ENCODE measurements at regions not wholly inside any gene's neighbourhood (a gene's known extent, or its start where the extent isn't known, plus 50 kb on each side); places are given as distances from the start of the nearest gene placed in this dataset.

GRCh38 chr4:4782969-4783368, 76.5 kb upstream of the MSX1 start:
- H3K27me3 ChIP-seq (ENCODE audit: insufficient read depth, low read depth) = no peaks in the 10 kb centered on the region
- H3K27ac ChIP-seq = no peak overlapping the region
- no peak overlapping the region for H3K4me2 ChIP-seq
- no peak overlapping the region for H3K4me3 ChIP-seq (IDR thresholded peaks at IDR 0.05; ENCODE audit: insufficient read depth, low read depth, low read length)
- H3K4me1 ChIP-seq (ENCODE audit: low read depth, poor library complexity, severe bottlenecking) = no peaks in the 10 kb centered on the region
- H3K79me2 ChIP-seq (ENCODE audit: insufficient read depth, low read depth) = no peaks in the 10 kb centered on the region
- no peak overlapping the region for H3K9ac ChIP-seq
- H2AFZ ChIP-seq (ENCODE audit: low read depth) = no peak overlapping the region
- TF ChIP-seq, protein P1, sequence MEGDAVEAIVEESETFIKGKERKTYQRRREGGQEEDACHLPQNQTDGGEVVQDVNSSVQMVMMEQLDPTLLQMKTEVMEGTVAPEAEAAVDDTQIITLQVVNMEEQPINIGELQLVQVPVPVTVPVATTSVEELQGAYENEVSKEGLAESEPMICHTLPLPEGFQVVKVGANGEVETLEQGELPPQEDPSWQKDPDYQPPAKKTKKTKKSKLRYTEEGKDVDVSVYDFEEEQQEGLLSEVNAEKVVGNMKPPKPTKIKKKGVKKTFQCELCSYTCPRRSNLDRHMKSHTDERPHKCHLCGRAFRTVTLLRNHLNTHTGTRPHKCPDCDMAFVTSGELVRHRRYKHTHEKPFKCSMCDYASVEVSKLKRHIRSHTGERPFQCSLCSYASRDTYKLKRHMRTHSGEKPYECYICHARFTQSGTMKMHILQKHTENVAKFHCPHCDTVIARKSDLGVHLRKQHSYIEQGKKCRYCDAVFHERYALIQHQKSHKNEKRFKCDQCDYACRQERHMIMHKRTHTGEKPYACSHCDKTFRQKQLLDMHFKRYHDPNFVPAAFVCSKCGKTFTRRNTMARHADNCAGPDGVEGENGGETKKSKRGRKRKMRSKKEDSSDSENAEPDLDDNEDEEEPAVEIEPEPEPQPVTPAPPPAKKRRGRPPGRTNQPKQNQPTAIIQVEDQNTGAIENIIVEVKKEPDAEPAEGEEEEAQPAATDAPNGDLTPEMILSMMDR (conservative IDR thresholded peaks at IDR 0.05; ENCODE audit: low read depth, low read length) = no peak
- no peaks in the 10 kb centered on the region for H4K20me1 ChIP-seq (ENCODE audit: insufficient read depth)
- H3K36me3 ChIP-seq (ENCODE audit: insufficient read depth) = no peaks in the 10 kb centered on the region

DNA sequence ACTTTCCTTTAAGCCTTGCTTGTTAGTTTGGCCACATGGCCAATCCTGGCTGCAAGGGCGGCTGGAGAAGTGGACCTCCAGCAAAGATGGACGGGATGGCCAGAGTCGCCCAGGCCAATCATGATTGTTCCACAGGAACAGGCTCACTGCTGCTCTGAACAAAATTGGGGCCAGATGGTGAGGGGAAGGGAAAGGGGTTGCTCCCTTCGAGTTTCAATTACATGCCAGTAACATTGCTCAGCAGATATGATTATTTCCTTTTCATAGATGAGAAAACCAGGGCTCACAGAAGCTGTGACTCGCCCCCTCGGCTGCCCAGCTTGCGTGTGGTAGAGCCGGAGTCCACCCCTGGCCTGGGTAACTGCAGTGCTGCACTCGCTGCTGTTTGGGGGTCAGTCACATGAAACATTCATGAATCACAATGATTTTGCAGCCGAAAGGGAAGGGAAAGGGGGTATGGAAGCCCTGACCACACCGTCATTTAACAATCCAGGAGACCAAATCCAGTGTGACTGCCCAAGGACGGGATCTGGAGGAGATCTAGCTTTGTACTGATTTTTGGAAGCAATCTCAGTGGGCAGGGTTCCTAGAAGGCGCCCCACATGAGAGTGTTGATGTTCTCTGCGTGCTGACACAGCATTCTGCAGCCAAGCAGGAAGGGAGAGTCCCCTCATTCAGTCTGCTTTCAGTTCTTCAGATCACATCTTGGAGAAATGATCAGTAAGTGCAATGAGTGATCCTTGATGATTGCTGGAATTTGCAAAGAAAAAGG, 77.3 kb upstream of the MSX1 start:
- Histone ChIP-seq H3K4me1 (ENCODE audit: low read depth, poor library complexity, severe bottlenecking) (no peaks in the 10 kb centered on the region), H3K79me2 (ENCODE audit: insufficient read depth, low read depth) (no peaks in the 10 kb centered on the region), H2AFZ (ENCODE audit: low read depth) (no peak overlapping the region), H4K20me1 (ENCODE audit: insufficient read depth) (no peaks in the 10 kb centered on the region), H3K36me3 (ENCODE audit: insufficient read depth) (no peaks in the 10 kb centered on the region), H3K27me3 (ENCODE audit: insufficient read depth, low read depth) (no peaks in the 10 kb centered on the region), H3K9ac (no peak overlapping the region), H3K4me3 (IDR thresholded peaks at IDR 0.05; ENCODE audit: insufficient read depth, low read depth, low read length) (no peak overlapping the region), H3K27ac (no peak overlapping the region), H3K4me2 (no peak overlapping the region)
- TF ChIP-seq, protein P1 (conservative IDR thresholded peaks at IDR 0.05; ENCODE audit: low read depth, low read length) = no peak

DNA sequence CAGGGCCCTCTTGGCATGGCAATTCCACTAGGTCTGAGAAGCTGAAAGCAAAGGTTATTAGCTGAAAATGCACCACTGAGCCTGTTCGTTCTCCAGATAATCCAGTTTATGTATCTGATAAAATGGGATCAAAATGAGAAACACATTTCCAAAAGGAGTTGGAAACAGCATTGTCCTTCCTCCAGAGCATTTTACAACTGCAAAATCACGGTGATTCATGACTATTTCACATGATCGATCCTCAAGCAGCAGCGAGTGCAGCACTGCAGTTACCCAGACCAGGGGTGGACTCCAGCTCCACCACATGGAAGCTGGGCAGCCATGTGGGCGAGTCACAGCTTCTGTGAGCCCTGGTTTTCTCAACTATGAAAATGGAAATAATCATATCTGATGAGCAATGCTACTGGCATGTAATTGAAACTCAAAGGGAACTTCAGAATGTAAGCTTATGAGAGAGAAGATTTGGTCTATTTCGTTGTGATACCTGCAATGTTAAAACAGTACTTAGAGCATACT, 78.7 kb upstream of the MSX1 start:
- no peak overlapping the region for H3K27ac ChIP-seq
- no peak overlapping the region for H3K4me2 ChIP-seq

DNA sequence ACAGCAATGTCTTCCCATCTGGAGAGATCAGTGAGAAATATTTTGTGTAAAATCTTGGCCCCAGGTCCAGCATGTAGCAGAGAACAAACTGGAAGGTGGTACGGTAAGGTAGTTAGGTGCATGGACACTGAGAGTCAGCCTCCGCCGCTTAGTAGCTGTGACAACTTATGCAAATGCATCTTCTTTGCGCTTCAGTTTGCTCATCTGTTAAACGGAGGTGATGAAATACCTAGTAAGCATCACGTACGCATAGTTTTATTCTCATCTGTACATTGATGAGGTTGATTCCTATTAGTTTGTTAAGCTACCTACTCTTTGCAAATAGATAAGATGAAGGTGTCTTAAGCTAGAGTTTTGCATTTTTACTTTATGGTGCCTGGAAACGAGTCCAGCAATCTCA, 80.0 kb upstream of the MSX1 start:
- no peak overlapping the region for H3K4me3 ChIP-seq (IDR thresholded peaks at IDR 0.05; ENCODE audit: insufficient read depth, low read depth, low read length)
- H3K4me1 ChIP-seq (ENCODE audit: low read depth, poor library complexity, severe bottlenecking) = no peaks in the 10 kb centered on the region
- H3K36me3 ChIP-seq (ENCODE audit: insufficient read depth) = no peaks in the 10 kb centered on the region
- H3K79me2 ChIP-seq (ENCODE audit: insufficient read depth, low read depth) = no peaks in the 10 kb centered on the region
- no peak overlapping the region for H3K9ac ChIP-seq
- H2AFZ ChIP-seq (ENCODE audit: low read depth) = no peak overlapping the region
- H3K27ac ChIP-seq = no peak overlapping the region
- no peaks in the 10 kb centered on the region for H4K20me1 ChIP-seq (ENCODE audit: insufficient read depth)
- TF ChIP-seq, protein P1 (conservative IDR thresholded peaks at IDR 0.05; ENCODE audit: low read depth, low read length) = no peak
- H3K4me2 ChIP-seq = no peak overlapping the region
- H3K27me3 ChIP-seq (ENCODE audit: insufficient read depth, low read depth) = no peaks in the 10 kb centered on the region

More for the DNA sequence above, 78.7 kb upstream of the MSX1 start:
- no peak overlapping the region for H3K9ac ChIP-seq
- H4K20me1 ChIP-seq (ENCODE audit: insufficient read depth) = no peaks in the 10 kb centered on the region
- H3K27me3 ChIP-seq (ENCODE audit: insufficient read depth, low read depth) = no peaks in the 10 kb centered on the region
- H3K4me3 ChIP-seq (IDR thresholded peaks at IDR 0.05; ENCODE audit: insufficient read depth, low read depth, low read length) = no peak overlapping the region
- H2AFZ ChIP-seq (ENCODE audit: low read depth) = no peak overlapping the region
- H3K4me1 ChIP-seq (ENCODE audit: low read depth, poor library complexity, severe bottlenecking) = no peaks in the 10 kb centered on the region
- H3K79me2 ChIP-seq (ENCODE audit: insufficient read depth, low read depth) = no peaks in the 10 kb centered on the region
- H3K36me3 ChIP-seq (ENCODE audit: insufficient read depth) = no peaks in the 10 kb centered on the region
- TF ChIP-seq, protein P1 (conservative IDR thresholded peaks at IDR 0.05; ENCODE audit: low read depth, low read length) = no peak
